ENCODE measurements at regions not wholly inside any gene's neighbourhood (a gene's known extent, or its start where the extent isn't known, plus 50 kb on each side); places are given as distances from the start of the nearest gene placed in this dataset.
"Not testable (repeated sequence)": the region's sequence is repeated elsewhere in the genome, so short reads cannot be mapped to it uniquely, and the experiment has no call there.

GRCh38 chr2:21836261-21836660 lies 712.5 kb downstream of the TDRD15 start:
- no peak for DNase-seq

- no peak for DNase-seq
These were observed 713.0 kb downstream of the TDRD15 start for GRCh38 chr2:21836719-21837118.

- no peak for DNase-seq
These were observed 713.6 kb downstream of the TDRD15 start for GRCh38 chr2:21837168-21837960.

- no peak for DNase-seq
These were observed 717.6 kb downstream of the TDRD15 start for GRCh38 chr2:21841341-21841740.

- DNase-seq = not testable (repeated sequence)
These were observed 726.6 kb downstream of the TDRD15 start for GRCh38 chr2:21850367-21850766.

- no peak for DNase-seq
These were observed 731.2 kb downstream of the TDRD15 start for GRCh38 chr2:21854938-21855337.

GRCh38 chr2:21856708-21857107 lies 732.9 kb downstream of the TDRD15 start:
- no peak for DNase-seq

GRCh38 chr2:21860907-21861306 lies 737.1 kb downstream of the TDRD15 start:
- DNase-seq = no peak

GRCh38 chr2:21866316-21866715 lies 742.5 kb downstream of the TDRD15 start:
- DNase-seq = no peak

- DNase-seq = no peak
These were observed 764.1 kb downstream of the TDRD15 start for GRCh38 chr2:21887881-21888280.

GRCh38 chr2:21890041-21890440 lies 766.3 kb downstream of the TDRD15 start:
- DNase-seq = peak in 37 of 56 donors; percentile 2 to 57 (median 16)

- DNase-seq = no peak
These were observed 766.9 kb downstream of the TDRD15 start for GRCh38 chr2:21890716-21891115.

- no peak for DNase-seq
These were observed 767.4 kb downstream of the TDRD15 start for GRCh38 chr2:21891191-21891590.

- no peak for DNase-seq
These were observed 768.4 kb downstream of the TDRD15 start for GRCh38 chr2:21892140-21892539.

- DNase-seq = peak in 1 of 56 donors; percentile 1
These were observed 771.4 kb downstream of the TDRD15 start for GRCh38 chr2:21895200-21895599.

GRCh38 chr2:21908712-21909380 lies 785.1 kb downstream of the TDRD15 start:
- DNase-seq = not testable (repeated sequence)

- DNase-seq = no peak
These were observed 787.2 kb downstream of the TDRD15 start for GRCh38 chr2:21910832-21911507.

GRCh38 chr2:21912405-21912804 lies 788.6 kb downstream of the TDRD15 start:
- DNase-seq = no peak

- no peak for DNase-seq
These were observed 791.4 kb downstream of the TDRD15 start for GRCh38 chr2:21915201-21915600.

GRCh38 chr2:21916934-21917522 lies 793.3 kb downstream of the TDRD15 start:
- DNase-seq = no peak

- DNase-seq = no peak
These were observed 797.0 kb downstream of the TDRD15 start for GRCh38 chr2:21920721-21921120.

Data from nucleus accumbens (tissue), 56 donors.